CD4-positive, alpha-beta memory T cell (primary cell): ENCODE measurements at regions not wholly inside any gene's neighbourhood (a gene's known extent, or its start where the extent isn't known, plus 50 kb on each side); places are given as distances from the start of the nearest gene placed in this dataset.
A peak's percentile ranks its signal among the peaks of the same experiment; 100 is the strongest.

Source experiments
- CTCF ChIA-PET: fragments of 350-600 bp; sonication (Branson Sonifier 250); formaldehyde crosslinking; loops from one replicate; lab custom pipeline; 2021; ENCODE audit warnings: inconsistent platforms; ENCODE audit not compliant: partially characterized antibody; lab: Charles Lee
- POLR2A ChIA-PET: fragments of 350-600 bp; sonication (Branson Sonifier 250); formaldehyde crosslinking; loops from one replicate; lab custom pipeline; 2021; ENCODE audit not compliant: partially characterized antibody; lab: Charles Lee
- DNase-seq, 5 donors: peaks; one replicate each; pipeline versions ENCODE4 v3.0.0 to v3.0.0-alpha.2; 2020 to 2022; ENCODE audit warnings: mixed read lengths in 1 of 5
- H3K27ac ChIP-seq: one replicate; pipeline ENCODE4 v1.7.0; 2013; ENCODE audit warnings: low read depth, low read length
- H3K27me3 ChIP-seq: 2 replicates; pipeline ENCODE4 v1.7.0; 2013; ENCODE audit warnings: mild to moderate bottlenecking, low read length, moderate library complexity; ENCODE audit not compliant: insufficient read depth
- H3K36me3 ChIP-seq: 2 replicates; pipeline ENCODE4 v1.7.0; 2013; ENCODE audit warnings: mild to moderate bottlenecking, low read length, moderate library complexity; ENCODE audit not compliant: insufficient read depth
- H3K4me1 ChIP-seq: 2 replicates; pipeline ENCODE4 v1.7.0; 2013; ENCODE audit warnings: mild to moderate bottlenecking, low read length, moderate library complexity; ENCODE audit not compliant: insufficient read depth
- H3K4me3 ChIP-seq, 2 donors: one replicate each; pipeline ENCODE4 v1.7.0; 2013; ENCODE audit warnings: low read length in 2 of 2, mild to moderate bottlenecking in 1 of 2
- H3K9me3 ChIP-seq, 2 donors: one replicate each; pipeline ENCODE4 v1.7.0; 2013; ENCODE audit warnings: low read length in 2 of 2, control low read depth in 1 of 2; ENCODE audit not compliant: control insufficient read depth in 1 of 2
- H3K27ac Mint-ChIP-seq, 7 donors: one replicate each; pipeline ENCODE4 v1.8.0; 2020 to 2021; ENCODE audit warnings: mixed read lengths in 7 of 7, mild to moderate bottlenecking in 6 of 7, inconsistent platforms in 3 of 7, moderate library complexity in 3 of 7
- H3K27me3 Mint-ChIP-seq, 2 donors: one replicate each; pipeline ENCODE4 v1.8.0; 2020 to 2021; ENCODE audit warnings: mixed read lengths in 2 of 2
- H3K36me3 Mint-ChIP-seq, 2 donors: one replicate each; pipeline ENCODE4 v1.8.0; 2020 to 2021; ENCODE audit warnings: mixed read lengths in 2 of 2, inconsistent platforms in 1 of 2, mild to moderate bottlenecking in 1 of 2
- H3K4me1 Mint-ChIP-seq, 4 donors: one replicate each; pipeline ENCODE4 v1.8.0; 2020 to 2021; ENCODE audit warnings: mixed read lengths in 4 of 4, mild to moderate bottlenecking in 1 of 4
- H3K4me3 Mint-ChIP-seq, 8 donors: one replicate each; pipeline ENCODE4 v1.8.0; 2020 to 2021; ENCODE audit warnings: mixed read lengths in 8 of 8, mild to moderate bottlenecking in 7 of 8, moderate library complexity in 6 of 8, inconsistent platforms in 3 of 8
- H3K9me3 Mint-ChIP-seq, 8 donors: one replicate each; pipeline ENCODE4 v1.8.0; 2020 to 2021; ENCODE audit warnings: mixed read lengths in 8 of 8, mild to moderate bottlenecking in 5 of 8, inconsistent platforms in 3 of 8, moderate library complexity in 1 of 8
- intact Hi-C: fragments of 100-400 bp; cut with micrococcal nuclease; formaldehyde crosslinking; loops from one replicate; pipeline ENCODE4 v1.15.1; 2023

GRCh38 chr11:46223252-46223513 is 54.3 kb upstream of the CREB3L1 start:
- no peak overlapping the region for H3K27ac ChIP-seq
- H3K9me3 ChIP-seq: no peaks in the 10 kb centered on the region
- intact Hi-C loops: no loop called here
- H3K27me3 Mint-ChIP-seq: peaks cover 9 to 27% of the 10 kb centered on the region in 2 donors
- no peaks in the 10 kb centered on the region for H3K36me3 Mint-ChIP-seq
- no peak overlapping the region for H3K4me3 ChIP-seq
- no peaks in the 10 kb centered on the region for H3K4me1 Mint-ChIP-seq
- no peaks in the 10 kb centered on the region for H3K36me3 ChIP-seq
- no peaks in the 10 kb centered on the region for H3K4me1 ChIP-seq
- no peaks in the 10 kb centered on the region for H3K27me3 ChIP-seq
- H3K4me3 Mint-ChIP-seq: no peak overlapping the region
- no peak for DNase-seq
- ChIA-PET POLR2A (no interaction called here), CTCF (no interaction called here)
- no peaks in the 10 kb centered on the region for H3K9me3 Mint-ChIP-seq
- no peak overlapping the region for H3K27ac Mint-ChIP-seq

GRCh38 chr11:46222490-46223251 is 54.8 kb upstream of the CREB3L1 start:
- CTCF ChIA-PET: no interaction called here
- H3K36me3 ChIP-seq: no peaks in the 10 kb centered on the region
- Mint-ChIP-seq H3K9me3 (no peaks in the 10 kb centered on the region), H3K36me3 (no peaks in the 10 kb centered on the region), H3K27me3 (peaks cover 9 to 27% of the 10 kb centered on the region in 2 donors), H3K27ac (peak overlapping the region in 2 of 7 donors; percentile 26 to 70), H3K4me1 (no peaks in the 10 kb centered on the region), H3K4me3 (no peak overlapping the region)
- no peak for DNase-seq
- H3K27me3 ChIP-seq: no peaks in the 10 kb centered on the region
- POLR2A ChIA-PET: no interaction called here
- no peak overlapping the region for H3K27ac ChIP-seq
- H3K4me3 ChIP-seq: no peak overlapping the region
- intact Hi-C loops: no loop called here
- H3K4me1 ChIP-seq: no peaks in the 10 kb centered on the region
- H3K9me3 ChIP-seq: no peaks in the 10 kb centered on the region

- Mint-ChIP-seq H3K27ac (no peak overlapping the region), H3K36me3 (no peaks in the 10 kb centered on the region), H3K9me3 (no peaks in the 10 kb centered on the region), H3K4me3 (no peak overlapping the region), H3K27me3 (peaks cover 10 to 25% of the 10 kb centered on the region in 2 donors), H3K4me1 (no peaks in the 10 kb centered on the region)
- DNase-seq: no peak
- ChIA-PET POLR2A (no interaction called here), CTCF (no interaction called here)
- no peaks in the 10 kb centered on the region for H3K27me3 ChIP-seq
- H3K4me3 ChIP-seq: no peak overlapping the region
- no peaks in the 10 kb centered on the region for H3K36me3 ChIP-seq
- H3K9me3 ChIP-seq: no peaks in the 10 kb centered on the region
- intact Hi-C loops: no loop called here
- no peak overlapping the region for H3K27ac ChIP-seq
- H3K4me1 ChIP-seq: no peaks in the 10 kb centered on the region
These were observed 57.1 kb upstream of the CREB3L1 start for GRCh38 chr11:46220313-46220712.

- no peak for DNase-seq
- H3K27ac Mint-ChIP-seq: no peak overlapping the region
These were observed 60.7 kb upstream of the CREB3L1 start for GRCh38 chr11:46216765-46217089.

GRCh38 chr11:46216019-46216764 is 61.3 kb upstream of the CREB3L1 start:
- no peaks in the 10 kb centered on the region for H3K9me3 ChIP-seq
- H3K27ac ChIP-seq: no peak overlapping the region
- no peak for DNase-seq
- ChIA-PET CTCF (no interaction called here), POLR2A (no interaction called here)
- intact Hi-C loops: no loop called here
- H3K27me3 Mint-ChIP-seq: peaks cover 10 to 22% of the 10 kb centered on the region in 2 donors
- no peaks in the 10 kb centered on the region for H3K27me3 ChIP-seq
- H3K9me3 Mint-ChIP-seq: no peaks in the 10 kb centered on the region
- no peak overlapping the region for H3K4me3 Mint-ChIP-seq
- H3K27ac Mint-ChIP-seq: no peak overlapping the region
- no peaks in the 10 kb centered on the region for H3K36me3 Mint-ChIP-seq
- H3K36me3 ChIP-seq: no peaks in the 10 kb centered on the region
- no peaks in the 10 kb centered on the region for H3K4me1 Mint-ChIP-seq
- no peaks in the 10 kb centered on the region for H3K4me1 ChIP-seq
- no peak overlapping the region for H3K4me3 ChIP-seq

More at GRCh38 chr11:46216765-46217089, 60.7 kb upstream of the CREB3L1 start:
- no peaks in the 10 kb centered on the region for H3K27me3 ChIP-seq
- ChIA-PET CTCF (interaction anchor here (1.4 kb wide), 1 partner anchor 22 kb away, joined by 3 read pairs; no protein-coding TSS in a partner anchor), POLR2A (no interaction called here)
- H3K36me3 ChIP-seq: no peaks in the 10 kb centered on the region
- no peaks in the 10 kb centered on the region for H3K4me1 Mint-ChIP-seq
- H3K9me3 ChIP-seq: no peaks in the 10 kb centered on the region
- intact Hi-C loops: no loop called here
- H3K9me3 Mint-ChIP-seq: no peaks in the 10 kb centered on the region
- no peak overlapping the region for H3K4me3 ChIP-seq
- H3K4me1 ChIP-seq: no peaks in the 10 kb centered on the region
- H3K36me3 Mint-ChIP-seq: no peaks in the 10 kb centered on the region
- peaks cover 10 to 22% of the 10 kb centered on the region in 2 donors for H3K27me3 Mint-ChIP-seq
- no peak overlapping the region for H3K4me3 Mint-ChIP-seq
- H3K27ac ChIP-seq: no peak overlapping the region

- Histone ChIP-seq H3K27me3 (no peaks in the 10 kb centered on the region), H3K4me1 (peaks cover 2% of the 10 kb centered on the region), H3K9me3 (no peaks in the 10 kb centered on the region), H3K36me3 (no peaks in the 10 kb centered on the region), H3K4me3 (no peak overlapping the region), H3K27ac (no peak overlapping the region)
- POLR2A ChIA-PET: no interaction called here
- peaks cover 4 to 7% (median 5%) of the 10 kb centered on the region in 4 donors for H3K4me1 Mint-ChIP-seq
- intact Hi-C loops: no loop called here
- no peaks in the 10 kb centered on the region for H3K9me3 Mint-ChIP-seq
- DNase-seq: no peak
- no peaks in the 10 kb centered on the region for H3K36me3 Mint-ChIP-seq
- peaks cover 10 to 22% of the 10 kb centered on the region in 2 donors for H3K27me3 Mint-ChIP-seq
- no peak overlapping the region for H3K27ac Mint-ChIP-seq
- H3K4me3 Mint-ChIP-seq: no peak overlapping the region
- CTCF ChIA-PET: interaction anchor here (0.7 kb wide), 1 partner anchor 534 kb away, joined by 3 read pairs; no protein-coding TSS in a partner anchor
These were observed 62.1 kb upstream of the CREB3L1 start for GRCh38 chr11:46215208-46215931.

GRCh38 chr11:46212720-46213119 is 64.7 kb upstream of the CREB3L1 start:
- Histone ChIP-seq H3K27ac (no peak overlapping the region), H3K9me3 (no peaks in the 10 kb centered on the region), H3K4me3 (no peak overlapping the region), H3K4me1 (peaks cover 8% of the 10 kb centered on the region), H3K27me3 (no peaks in the 10 kb centered on the region), H3K36me3 (no peaks in the 10 kb centered on the region)
- no peak for DNase-seq
- H3K4me1 Mint-ChIP-seq: peaks cover 11 to 15% (median 12%) of the 10 kb centered on the region in 4 donors
- peaks cover 11 to 17% of the 10 kb centered on the region in 2 donors for H3K27me3 Mint-ChIP-seq
- H3K9me3 Mint-ChIP-seq: no peaks in the 10 kb centered on the region
- ChIA-PET POLR2A (no interaction called here), CTCF (interaction anchor here (2.0 kb wide), 1 partner anchor 26 kb away, joined by 7 read pairs; no protein-coding TSS in a partner anchor)
- no peak overlapping the region for H3K27ac Mint-ChIP-seq
- no peak overlapping the region for H3K4me3 Mint-ChIP-seq
- H3K36me3 Mint-ChIP-seq: no peaks in the 10 kb centered on the region
- intact Hi-C loops: no loop called here
